NT2/D1 (cell line): ENCODE measurements at regions not wholly inside any gene's neighbourhood (a gene's known extent, or its start where the extent isn't known, plus 50 kb on each side); places are given as distances from the start of the nearest gene placed in this dataset.
"Not testable (repeated sequence)": the region's sequence is repeated elsewhere in the genome, so short reads cannot be mapped to it uniquely, and the experiment has no call there.

Experiments
- DNase-seq: peaks from one replicate; pipeline ENCODE4 v3.0.0-alpha.2; 2011; ENCODE audit warnings: low read depth, low spot score
- H3K27me3 ChIP-seq: 2 replicates; pipeline ENCODE4 v1.6.0; 2011; ENCODE audit warnings: mild to moderate bottlenecking; ENCODE audit not compliant: insufficient read length, insufficient read depth
- H3K36me3 ChIP-seq: 2 replicates; pipeline ENCODE4 v1.6.1; 2011; ENCODE audit warnings: mild to moderate bottlenecking, low read length, mixed read lengths; ENCODE audit not compliant: insufficient read depth, insufficient read length
- H3K4me1 ChIP-seq: 2 replicates; pipeline ENCODE4 v1.5.1; 2011; ENCODE audit not compliant: insufficient read depth, insufficient read length
- H3K4me3 ChIP-seq: 2 replicates; pipeline ENCODE4 v1.5.1; 2011; ENCODE audit warnings: low read depth; ENCODE audit not compliant: insufficient read length
- H3K9ac ChIP-seq: 2 replicates; pipeline ENCODE4 v1.6.0; 2011; ENCODE audit warnings: low read depth; ENCODE audit not compliant: insufficient read length
- H3K9me3 ChIP-seq: 2 replicates; pipeline ENCODE4 v1.5.1; 2011; ENCODE audit warnings: mild to moderate bottlenecking, low read length; ENCODE audit not compliant: insufficient read depth
- SUZ12 ChIP-seq: IDR thresholded peaks from 2 replicates; pipeline ENCODE4 v1.6.1; 2011; ENCODE audit not compliant: insufficient read length, insufficient read depth; ENCODE audit errors: extremely low read depth
- YY1 ChIP-seq: IDR thresholded peaks from 2 replicates; pipeline ENCODE4 v1.6.1; 2011; ENCODE audit not compliant: insufficient read length, insufficient read depth
- ZNF274 ChIP-seq: IDR thresholded peaks from 2 replicates; pipeline ENCODE4 v1.6.1; 2011; ENCODE audit warnings: mild to moderate bottlenecking, low read depth, low read length

DNA sequence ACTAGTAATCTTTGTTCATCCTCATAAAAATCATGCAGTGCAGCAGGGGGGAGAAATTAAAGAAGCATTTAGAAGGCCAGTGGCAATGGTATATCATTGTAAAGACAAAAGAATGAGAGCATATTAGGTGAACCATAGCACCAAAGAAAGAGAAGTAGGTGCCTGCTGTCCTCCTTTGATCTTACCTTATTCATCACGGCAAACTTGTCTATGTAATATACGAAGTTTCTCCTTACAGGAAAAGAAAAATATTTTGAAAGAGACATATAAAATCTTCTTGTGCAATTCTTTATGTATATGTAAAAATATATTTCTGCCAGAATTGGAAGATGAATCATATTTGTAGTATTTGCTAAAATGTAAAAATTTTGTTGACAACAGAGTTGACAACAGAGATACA, 411.3 kb upstream of the ARRDC3 start:
- no peaks in the 10 kb centered on the region for H3K27me3 ChIP-seq
- no peak overlapping the region for H3K9ac ChIP-seq

DNA sequence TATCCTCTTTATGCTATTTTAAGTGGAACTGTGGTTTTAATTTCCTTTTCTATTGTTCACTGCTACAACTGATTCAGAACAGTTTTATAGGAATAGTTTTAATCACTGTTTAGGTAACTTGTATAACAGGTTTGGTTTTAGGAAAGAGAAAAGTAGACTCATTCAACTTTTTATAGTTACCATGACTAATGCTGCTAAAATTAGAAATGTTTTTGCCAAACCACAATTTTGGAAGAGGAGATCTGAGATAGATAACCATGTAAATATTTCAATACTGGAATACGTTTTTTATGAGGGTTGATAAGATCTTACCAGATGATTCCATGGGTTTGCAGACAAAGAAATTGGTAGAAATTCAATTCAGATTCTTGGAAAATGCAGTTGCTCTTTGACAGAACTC, 404.6 kb upstream of the ARRDC3 start:
- Histone ChIP-seq H3K9ac (no peak overlapping the region), H3K36me3 (no peaks in the 10 kb centered on the region), H3K27me3 (no peaks in the 10 kb centered on the region), H3K9me3 (no peaks in the 10 kb centered on the region), H3K4me3 (no peak overlapping the region), H3K4me1 (no peaks in the 10 kb centered on the region)
- DNase-seq, result no peak
- TF ChIP-seq YY1, result no peak
- TF ChIP-seq SUZ12, result no peak
- TF ChIP-seq ZNF274, result no peak

More for the DNA sequence above, 411.3 kb upstream of the ARRDC3 start:
- no peak overlapping the region for H3K4me3 ChIP-seq
- TF ChIP-seq YY1, result no peak
- no peak for TF ChIP-seq ZNF274
- no peak for TF ChIP-seq SUZ12
- no peak for DNase-seq
- no peaks in the 10 kb centered on the region for H3K36me3 ChIP-seq
- no peaks in the 10 kb centered on the region for H3K4me1 ChIP-seq
- H3K9me3 ChIP-seq, result no peaks in the 10 kb centered on the region

DNA sequence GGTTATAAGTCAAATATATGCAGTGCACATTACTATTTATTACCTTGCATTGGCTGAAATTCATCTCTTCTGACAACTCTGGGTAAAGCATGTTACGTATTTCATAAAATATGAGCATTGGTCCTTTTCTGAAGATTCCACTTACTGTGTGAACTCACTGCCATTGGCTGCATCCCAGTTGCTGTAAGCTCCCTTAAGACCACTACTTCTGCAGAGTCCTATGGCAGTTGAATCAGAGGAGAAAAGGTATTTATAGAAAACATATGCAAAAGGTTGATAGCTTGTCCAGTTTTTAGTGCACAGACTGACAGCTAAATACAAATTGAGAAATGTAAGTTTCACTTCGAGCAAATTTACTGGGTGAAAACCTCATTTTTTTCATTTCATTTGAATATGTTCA, 394.6 kb upstream of the ARRDC3 start:
- Histone ChIP-seq H3K9ac (no peak overlapping the region), H3K4me3 (no peak overlapping the region), H3K4me1 (no peaks in the 10 kb centered on the region), H3K27me3 (no peaks in the 10 kb centered on the region), H3K36me3 (no peaks in the 10 kb centered on the region), H3K9me3 (no peaks in the 10 kb centered on the region)
- no peak for DNase-seq
- TF ChIP-seq YY1 (no peak), SUZ12 (no peak), ZNF274 (no peak)

DNA sequence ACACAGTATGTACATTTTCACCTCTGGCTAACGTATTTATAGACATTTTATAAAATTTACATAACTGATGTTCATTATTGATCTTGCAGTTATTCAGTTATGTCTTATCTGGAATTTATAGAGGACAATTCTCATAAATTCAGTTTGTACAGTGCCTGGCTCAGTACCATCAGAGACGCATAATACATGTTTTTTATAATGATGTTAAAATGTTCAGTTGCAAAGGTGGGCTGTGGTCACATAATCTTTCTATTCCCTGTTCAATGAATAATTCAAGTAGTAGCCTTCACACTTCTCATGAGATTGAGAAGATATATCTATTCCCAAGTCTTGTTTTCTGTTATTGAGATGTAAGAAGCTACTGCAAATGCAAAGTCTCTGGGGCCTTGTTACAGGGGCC, 393.1 kb upstream of the ARRDC3 start:
- Histone ChIP-seq H3K4me3 (no peak overlapping the region), H3K4me1 (no peaks in the 10 kb centered on the region), H3K27me3 (no peaks in the 10 kb centered on the region), H3K9me3 (no peaks in the 10 kb centered on the region), H3K9ac (no peak overlapping the region), H3K36me3 (no peaks in the 10 kb centered on the region)
- no peak for DNase-seq
- TF ChIP-seq SUZ12 (no peak), ZNF274 (no peak), YY1 (no peak)

DNA sequence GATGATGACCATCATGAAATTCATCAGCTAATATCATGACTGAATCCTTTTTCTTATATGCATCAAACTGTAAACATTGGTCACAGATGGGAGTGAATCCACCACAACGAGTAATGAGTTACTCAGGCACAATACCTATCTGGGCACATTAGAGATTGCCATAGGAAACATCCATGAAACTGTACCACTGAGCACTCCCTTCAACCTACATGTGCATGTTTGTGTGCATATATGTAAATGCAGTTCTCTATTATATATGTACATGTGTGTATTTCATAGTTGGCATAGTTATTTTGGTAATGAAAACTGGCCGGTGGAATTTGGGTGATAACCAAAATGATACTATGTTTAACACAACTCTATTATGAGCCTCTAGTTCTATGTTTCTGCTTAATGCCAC, 387.3 kb upstream of the ARRDC3 start:
- H3K27me3 ChIP-seq, result no peaks in the 10 kb centered on the region
- no peaks in the 10 kb centered on the region for H3K9me3 ChIP-seq
- no peak overlapping the region for H3K4me3 ChIP-seq
- no peaks in the 10 kb centered on the region for H3K36me3 ChIP-seq
- no peaks in the 10 kb centered on the region for H3K4me1 ChIP-seq
- TF ChIP-seq SUZ12, result no peak
- no peak for TF ChIP-seq ZNF274
- no peak for TF ChIP-seq YY1
- no peak for DNase-seq
- H3K9ac ChIP-seq, result no peak overlapping the region

DNA sequence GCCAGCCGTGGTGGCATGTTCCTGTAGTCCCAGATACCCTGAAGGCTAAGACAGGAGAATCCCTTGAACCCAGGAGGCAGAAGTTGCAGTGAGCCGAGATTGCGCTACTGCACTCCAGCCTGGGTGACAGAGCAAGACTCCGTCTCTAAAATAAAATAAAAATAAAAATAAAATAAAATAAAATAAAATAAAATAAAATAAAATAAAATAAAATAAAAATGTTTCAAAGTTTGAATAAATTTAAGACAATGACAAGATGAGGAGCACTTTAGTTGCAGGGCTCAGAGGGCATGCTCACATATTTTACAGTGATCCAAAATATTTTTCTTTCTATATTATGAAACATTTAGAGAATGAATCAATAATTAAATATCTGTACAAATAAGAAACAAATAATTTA, 374.3 kb upstream of the ARRDC3 start:
- H3K4me1 ChIP-seq, DNase-seq, H3K27me3 ChIP-seq, H3K9ac ChIP-seq, H3K9me3 ChIP-seq, H3K4me3 ChIP-seq, H3K36me3 ChIP-seq: not testable (repeated sequence)

DNA sequence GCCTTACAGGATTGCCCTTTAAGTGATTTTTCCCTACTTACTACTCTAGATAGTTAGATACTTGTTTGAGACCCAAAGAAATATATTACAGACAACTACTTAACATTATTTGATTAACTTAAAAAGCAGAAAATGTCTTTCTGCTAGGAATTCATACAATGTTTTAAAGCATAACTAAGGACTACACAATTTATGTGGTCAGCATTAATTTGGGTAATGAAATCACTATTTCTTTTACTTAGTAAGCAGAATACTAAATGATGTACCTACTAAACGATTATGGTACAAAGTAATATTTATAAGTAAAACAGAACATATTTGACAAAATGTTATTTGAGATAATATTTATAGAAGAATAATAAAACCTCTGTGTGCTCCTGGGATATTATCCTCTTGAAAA, 371.9 kb upstream of the ARRDC3 start:
- Histone ChIP-seq H3K4me3 (no peak overlapping the region), H3K9me3 (no peaks in the 10 kb centered on the region; the same call in 1 of the 2 replicates), H3K27me3 (no peaks in the 10 kb centered on the region), H3K36me3 (no peaks in the 10 kb centered on the region), H3K4me1 (peaks cover 2% of the 10 kb centered on the region), H3K9ac (no peak overlapping the region)
- DNase-seq, result no peak
- TF ChIP-seq SUZ12 (no peak), YY1 (no peak), ZNF274 (no peak)

DNA sequence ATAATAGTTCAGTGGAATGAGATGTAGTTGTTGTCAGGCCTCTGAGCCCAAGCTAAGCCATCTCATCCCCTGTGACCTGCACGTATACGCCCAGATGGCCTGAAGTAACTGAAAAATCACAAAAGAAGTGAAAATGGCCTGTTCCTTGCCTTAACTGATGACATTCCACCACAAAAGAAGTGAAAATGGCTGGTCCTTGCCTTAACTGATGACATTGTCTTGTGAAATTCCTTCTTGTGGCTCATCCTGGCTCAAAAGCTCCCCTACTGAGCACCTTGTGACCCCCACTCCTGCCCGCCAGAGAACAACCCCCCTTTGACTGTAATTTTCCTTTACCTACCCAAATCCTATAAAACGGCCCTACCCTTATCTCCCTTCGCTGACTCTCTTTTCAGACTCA, 361.4 kb upstream of the ARRDC3 start:
- H3K9me3 ChIP-seq, H3K36me3 ChIP-seq, H3K9ac ChIP-seq, H3K4me1 ChIP-seq, H3K27me3 ChIP-seq, DNase-seq, H3K4me3 ChIP-seq: not testable (repeated sequence)
